Stomach smooth muscle (tissue), 2 donors: ENCODE measurements at regions not wholly inside any gene's neighbourhood (a gene's known extent, or its start where the extent isn't known, plus 50 kb on each side); places are given as distances from the start of the nearest gene placed in this dataset.
"Not testable (repeated sequence)": the region's sequence is repeated elsewhere in the genome, so short reads cannot be mapped to it uniquely, and the experiment has no call there.

Experiments
- H3K27ac ChIP-seq: one replicate; pipeline ENCODE4 v1.7.0; 2013; ENCODE audit warnings: mild to moderate bottlenecking, low read length, inconsistent platforms
- H3K27me3 ChIP-seq, 2 donors: one replicate each; pipeline ENCODE4 v1.7.0; 2013; ENCODE audit warnings: low read length in 2 of 2; ENCODE audit not compliant: insufficient read depth in 2 of 2, control insufficient read depth in 1 of 2
- H3K36me3 ChIP-seq, 2 donors: one replicate each; pipeline ENCODE4 v1.7.0; 2013; ENCODE audit warnings: low read length in 2 of 2; ENCODE audit not compliant: control insufficient read depth in 2 of 2, insufficient read depth in 2 of 2
- H3K4me1 ChIP-seq: one replicate; pipeline ENCODE4 v1.7.0; 2013; ENCODE audit warnings: low read length; ENCODE audit not compliant: control insufficient read depth, insufficient read depth
- H3K4me3 ChIP-seq, 2 donors: one replicate each; pipeline ENCODE4 v1.7.0; 2013; ENCODE audit warnings: low read length in 2 of 2
- H3K9ac ChIP-seq, 2 donors: one replicate each; pipeline ENCODE4 v1.7.0; 2013; ENCODE audit warnings: low read length in 2 of 2, mild to moderate bottlenecking in 1 of 2
- H3K9me3 ChIP-seq, 2 donors: one replicate each; pipeline ENCODE4 v1.7.0; 2013; ENCODE audit warnings: low read length in 2 of 2; ENCODE audit not compliant: control insufficient read depth in 2 of 2
- donor health status: healthy.
- donor health status: Pancreatic carcinoma.

DNA sequence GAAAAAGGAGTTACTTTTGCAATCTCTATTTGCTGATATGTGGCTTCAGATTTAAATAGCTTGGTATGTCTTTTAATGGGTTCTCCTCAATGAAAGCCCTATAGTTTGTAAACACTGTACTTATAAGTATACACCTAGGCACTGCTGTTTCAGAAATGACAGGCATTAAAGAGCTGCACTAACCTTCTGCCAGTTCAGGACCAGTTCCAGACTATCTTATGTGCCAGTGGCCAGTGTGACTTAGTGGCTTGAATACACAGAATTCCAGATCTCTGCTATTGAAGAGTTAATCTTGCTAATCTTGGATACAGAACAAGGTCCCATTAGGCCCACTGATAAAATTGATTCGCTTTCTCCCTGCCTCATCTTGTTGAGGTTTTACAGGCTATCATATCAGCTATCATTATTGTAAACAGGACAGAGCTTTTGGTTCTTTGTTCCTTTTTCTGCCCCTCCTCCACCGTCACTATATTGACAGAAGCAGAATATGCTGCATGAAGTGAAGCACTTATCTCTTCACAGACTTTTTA is 337.5 kb downstream of the LRRIQ3 start:
- Histone ChIP-seq H3K9ac (no peak overlapping the region), H3K9me3 (no peaks in the 10 kb centered on the region), H3K4me1 (no peaks in the 10 kb centered on the region), H3K4me3 (no peak overlapping the region), H3K27me3 (no peaks in the 10 kb centered on the region), H3K36me3 (no peaks in the 10 kb centered on the region), H3K27ac (no peak overlapping the region)

DNA sequence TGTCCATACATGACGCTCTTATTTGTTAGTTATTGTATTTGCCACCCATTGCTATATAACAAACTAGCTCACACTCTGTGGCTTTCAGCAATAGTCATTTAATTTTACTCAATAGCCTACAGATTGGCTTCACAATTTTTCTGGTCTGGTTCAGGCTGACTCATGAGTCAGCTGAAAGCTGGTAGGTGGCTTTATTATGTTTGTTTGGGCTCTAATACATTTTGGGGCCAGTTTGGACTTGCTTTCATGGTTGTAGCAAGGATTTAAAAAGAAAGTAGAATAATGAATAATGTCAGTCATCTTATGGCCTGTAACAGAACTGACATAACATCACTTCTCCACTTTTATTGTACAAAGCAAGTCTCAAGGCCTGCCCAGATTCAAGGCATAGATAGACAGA is 338.7 kb downstream of the LRRIQ3 start:
- Histone ChIP-seq H3K27ac (no peak overlapping the region), H3K27me3 (no peaks in the 10 kb centered on the region), H3K4me3 (no peak overlapping the region), H3K4me1 (no peaks in the 10 kb centered on the region), H3K9ac (no peak overlapping the region), H3K36me3 (no peaks in the 10 kb centered on the region), H3K9me3 (no peaks in the 10 kb centered on the region)

DNA sequence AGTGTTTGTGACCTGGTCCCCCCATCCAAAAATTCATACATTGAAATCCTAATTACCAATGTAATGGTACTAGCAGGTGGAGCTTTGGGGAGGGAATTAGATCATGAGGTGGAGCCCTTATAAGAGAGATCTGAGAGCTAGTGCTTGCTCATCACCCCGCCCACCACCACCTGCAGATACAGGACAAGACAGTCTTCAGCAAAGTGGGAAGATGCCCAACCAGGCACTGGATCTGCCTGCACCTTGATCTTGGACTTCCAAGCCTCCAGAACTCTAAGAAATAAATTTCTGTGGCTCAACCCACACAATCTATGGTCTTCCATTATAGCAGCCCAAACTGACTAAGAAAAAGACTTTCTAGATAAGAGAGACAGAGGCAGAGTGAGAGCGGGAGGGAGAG is 343.4 kb downstream of the LRRIQ3 start:
- Histone ChIP-seq H3K9ac (no peak overlapping the region), H3K9me3 (no peaks in the 10 kb centered on the region), H3K27me3 (no peaks in the 10 kb centered on the region), H3K27ac (no peak overlapping the region), H3K4me1 (no peaks in the 10 kb centered on the region), H3K4me3 (no peak overlapping the region), H3K36me3 (no peaks in the 10 kb centered on the region)

DNA sequence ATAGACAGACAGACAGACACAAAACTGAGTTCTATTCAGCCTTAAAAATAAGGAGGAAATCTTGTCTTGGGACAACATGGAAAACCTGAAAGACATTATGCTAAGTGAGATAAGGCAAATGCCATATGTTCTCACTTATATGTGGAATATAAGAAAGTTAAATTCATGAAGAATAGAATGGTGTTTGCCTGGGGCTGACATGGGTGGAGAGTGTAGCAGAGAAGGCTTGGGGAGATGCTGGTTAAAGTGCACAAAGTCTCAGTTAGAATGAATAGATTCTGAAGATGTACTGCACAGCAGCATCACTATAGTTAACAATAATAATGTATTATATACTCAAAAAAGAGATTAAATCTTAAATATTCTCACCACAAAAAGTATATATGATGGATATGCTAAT is 355.5 kb downstream of the LRRIQ3 start:
- no peaks in the 10 kb centered on the region for H3K4me1 ChIP-seq
- no peaks in the 10 kb centered on the region for H3K27me3 ChIP-seq
- no peak overlapping the region for H3K4me3 ChIP-seq
- no peak overlapping the region for H3K27ac ChIP-seq
- no peak overlapping the region for H3K9ac ChIP-seq
- H3K36me3 ChIP-seq: no peaks in the 10 kb centered on the region
- H3K9me3 ChIP-seq: no peaks in the 10 kb centered on the region

DNA sequence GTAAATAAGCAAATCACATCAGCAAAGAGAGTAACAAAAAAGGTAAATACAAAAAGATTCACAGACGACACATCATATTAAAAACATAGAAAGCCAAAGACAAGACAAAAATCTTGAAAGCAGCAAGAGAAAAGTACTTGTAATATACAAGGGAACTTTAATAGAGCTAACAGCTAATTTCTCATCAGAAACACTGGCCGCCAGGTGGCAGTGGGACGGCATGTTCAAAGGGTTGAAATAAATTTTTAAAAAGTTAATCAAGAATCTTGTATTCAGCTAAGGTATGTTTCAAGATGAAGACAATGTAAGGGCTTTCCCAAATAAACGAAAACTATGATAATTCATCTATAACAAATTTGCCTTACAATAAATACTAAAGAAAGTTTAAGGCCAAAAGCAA is 358.1 kb downstream of the LRRIQ3 start:
- Histone ChIP-seq H3K36me3 (no peaks in the 10 kb centered on the region), H3K27me3 (no peaks in the 10 kb centered on the region), H3K9me3 (no peaks in the 10 kb centered on the region), H3K4me1 (no peaks in the 10 kb centered on the region), H3K9ac (no peak overlapping the region), H3K4me3 (no peak overlapping the region), H3K27ac (no peak overlapping the region)

DNA sequence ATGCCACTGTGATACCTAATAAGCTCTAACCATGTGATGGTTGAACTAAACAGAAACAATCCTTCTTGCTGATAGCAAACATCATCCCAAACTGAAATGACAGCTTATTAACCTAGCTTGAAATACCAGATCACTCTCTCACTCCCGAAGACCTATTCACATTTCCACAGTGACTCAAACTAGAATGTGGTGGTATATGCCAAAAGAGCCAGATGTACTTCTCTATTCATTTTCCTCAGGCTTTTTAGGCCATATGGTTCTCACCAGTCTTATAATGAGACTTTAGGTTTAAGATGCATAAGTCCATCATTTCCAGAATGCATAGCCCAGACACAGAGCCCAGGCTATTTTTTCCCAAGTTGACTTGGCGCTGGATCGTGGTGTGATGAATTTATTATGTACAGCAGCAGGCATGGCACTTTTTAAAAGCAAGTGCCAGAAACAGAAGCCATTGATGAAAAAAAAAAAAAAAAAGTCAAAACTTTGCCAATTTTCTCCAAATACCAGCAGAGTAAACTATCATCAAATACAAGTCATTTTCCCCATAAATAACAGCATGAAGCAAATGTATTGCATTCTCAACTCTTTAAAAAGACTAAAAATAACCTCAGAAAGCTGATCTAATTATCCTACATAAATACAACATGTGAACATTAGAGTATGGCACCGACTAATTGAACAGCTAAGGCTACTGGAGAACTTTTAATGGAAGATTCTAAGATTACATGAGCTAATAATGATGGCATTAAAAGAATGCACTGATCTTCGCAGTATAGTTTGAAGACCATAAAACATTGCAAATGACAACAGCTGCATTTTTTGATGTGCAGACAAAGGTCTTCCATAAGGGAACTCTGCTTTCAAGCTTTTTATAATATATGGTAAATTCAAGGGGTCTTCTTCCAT is 365.4 kb downstream of the LRRIQ3 start:
- H3K9ac ChIP-seq: no peak overlapping the region
- H3K36me3 ChIP-seq: no peaks in the 10 kb centered on the region
- no peaks in the 10 kb centered on the region for H3K9me3 ChIP-seq
- no peaks in the 10 kb centered on the region for H3K27me3 ChIP-seq
- H3K27ac ChIP-seq: no peak overlapping the region
- no peak overlapping the region for H3K4me3 ChIP-seq
- no peaks in the 10 kb centered on the region for H3K4me1 ChIP-seq

DNA sequence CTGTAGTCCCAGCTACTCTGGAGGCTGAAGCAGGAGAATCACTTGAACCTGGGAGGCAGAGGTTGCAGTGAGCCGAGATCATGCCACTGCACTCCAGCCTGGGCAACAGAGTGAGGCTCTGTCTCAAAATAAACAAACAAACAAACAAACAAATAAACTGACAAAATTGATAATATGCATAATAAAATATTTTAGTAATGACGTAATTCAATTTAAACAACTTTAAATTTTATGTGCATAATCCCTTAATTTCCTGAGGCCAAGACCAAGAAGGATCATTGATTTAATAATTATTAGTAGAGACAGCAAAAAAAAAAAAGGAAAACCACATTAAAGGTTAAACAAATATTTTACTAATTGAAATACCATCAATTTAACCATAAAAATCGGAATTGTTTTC is 370.7 kb downstream of the LRRIQ3 start:
- H3K36me3 ChIP-seq, H3K9me3 ChIP-seq, H3K27me3 ChIP-seq, H3K27ac ChIP-seq, H3K4me1 ChIP-seq, H3K4me3 ChIP-seq, H3K9ac ChIP-seq: not testable (repeated sequence)

DNA sequence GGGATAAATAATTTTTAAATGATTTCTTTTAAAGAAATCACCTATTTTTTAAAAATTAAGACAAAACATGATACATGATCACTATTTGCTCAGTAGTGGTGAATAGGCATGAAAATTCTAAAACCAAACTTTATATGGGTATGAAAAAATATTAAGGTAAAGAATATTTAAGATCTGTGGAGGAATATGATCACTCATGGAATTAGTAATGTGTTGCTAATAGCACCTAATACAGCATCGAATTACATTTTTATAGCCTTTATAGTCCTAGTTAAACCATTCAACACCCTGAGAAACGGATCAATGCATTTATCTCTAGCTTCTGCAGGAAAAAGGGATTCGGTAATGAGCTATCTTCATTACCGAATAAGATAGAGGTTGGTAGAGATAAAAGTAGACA is 373.9 kb downstream of the LRRIQ3 start:
- no peaks in the 10 kb centered on the region for H3K27me3 ChIP-seq
- no peak overlapping the region for H3K4me3 ChIP-seq
- no peak overlapping the region for H3K9ac ChIP-seq
- no peaks in the 10 kb centered on the region for H3K4me1 ChIP-seq
- no peaks in the 10 kb centered on the region for H3K36me3 ChIP-seq
- H3K27ac ChIP-seq: no peak overlapping the region
- no peaks in the 10 kb centered on the region for H3K9me3 ChIP-seq

DNA sequence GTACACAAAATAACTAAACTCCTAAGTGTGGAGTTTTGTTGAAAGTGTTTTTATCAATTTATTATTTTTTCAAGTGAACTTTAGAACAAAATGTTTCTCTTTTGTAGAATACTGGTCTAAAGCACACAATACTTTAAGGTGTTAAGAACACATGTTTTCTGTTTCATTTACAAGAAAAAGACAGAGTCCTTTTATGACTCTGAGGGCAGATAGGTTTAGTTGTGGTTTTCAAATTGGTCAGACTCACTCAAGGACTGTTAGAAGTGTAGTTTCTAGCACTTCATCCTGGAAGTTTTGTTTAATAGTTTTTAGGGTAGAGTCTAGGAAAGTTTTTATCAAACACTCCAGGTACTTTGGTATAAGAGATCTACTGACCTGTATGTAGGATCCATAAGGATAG is 376.5 kb downstream of the LRRIQ3 start:
- H3K9me3 ChIP-seq: no peaks in the 10 kb centered on the region
- no peaks in the 10 kb centered on the region for H3K27me3 ChIP-seq
- H3K27ac ChIP-seq: no peak overlapping the region
- H3K4me3 ChIP-seq: no peak overlapping the region
- H3K4me1 ChIP-seq: no peaks in the 10 kb centered on the region
- no peaks in the 10 kb centered on the region for H3K36me3 ChIP-seq
- no peak overlapping the region for H3K9ac ChIP-seq

DNA sequence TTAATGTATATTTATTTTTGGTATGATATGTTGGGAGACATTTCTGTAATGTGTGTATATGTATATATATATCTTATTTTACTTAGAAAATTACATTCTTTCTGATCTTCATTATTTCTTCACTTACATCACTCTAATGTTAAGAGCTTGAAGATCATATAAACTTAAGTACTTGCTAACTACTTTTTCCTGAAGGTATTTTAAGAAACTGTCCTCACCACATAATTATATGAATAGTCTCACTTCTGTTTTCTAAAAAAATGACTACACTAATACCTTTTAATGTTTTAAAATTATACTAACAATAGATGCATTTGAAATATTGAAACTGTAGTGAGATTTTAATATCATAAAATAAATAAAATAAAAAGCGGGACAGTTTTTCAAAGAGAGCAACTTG is 377.1 kb downstream of the LRRIQ3 start:
- Histone ChIP-seq H3K4me3 (no peak overlapping the region), H3K9me3 (no peaks in the 10 kb centered on the region), H3K9ac (no peak overlapping the region), H3K4me1 (no peaks in the 10 kb centered on the region), H3K27ac (no peak overlapping the region), H3K27me3 (no peaks in the 10 kb centered on the region), H3K36me3 (no peaks in the 10 kb centered on the region)

DNA sequence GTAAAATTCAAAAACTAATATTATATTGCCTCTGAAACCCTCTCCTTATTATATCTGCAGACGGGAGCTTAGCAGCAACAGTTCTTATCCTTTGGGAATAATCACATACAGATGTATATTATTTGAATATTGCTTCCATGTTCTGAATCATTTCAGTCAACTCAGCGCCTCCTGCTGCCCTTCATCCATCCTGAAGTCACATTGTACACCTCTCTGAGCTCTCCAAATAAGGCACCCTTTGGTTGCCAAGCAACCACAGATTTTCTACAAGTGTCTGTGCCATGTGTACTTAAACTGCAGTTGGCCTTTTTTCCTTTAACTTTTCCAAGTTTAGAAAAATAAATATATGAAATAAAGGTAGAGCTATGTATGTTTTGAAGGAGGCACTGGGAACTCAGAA is 384.3 kb downstream of the LRRIQ3 start:
- no peaks in the 10 kb centered on the region for H3K27me3 ChIP-seq
- no peaks in the 10 kb centered on the region for H3K9me3 ChIP-seq
- H3K4me3 ChIP-seq: no peak overlapping the region
- H3K27ac ChIP-seq: no peak overlapping the region
- H3K36me3 ChIP-seq: no peaks in the 10 kb centered on the region
- H3K9ac ChIP-seq: no peak overlapping the region
- H3K4me1 ChIP-seq: no peaks in the 10 kb centered on the region
